ELF-1 (cell line): ENCODE measurements at regions not wholly inside any gene's neighbourhood (a gene's known extent, or its start where the extent isn't known, plus 50 kb on each side); places are given as distances from the start of the nearest gene placed in this dataset.
"Not testable (repeated sequence)": the region's sequence is repeated elsewhere in the genome, so short reads cannot be mapped to it uniquely, and the experiment has no call there.

Experiments
- DNase-seq: peaks from one replicate; pipeline ENCODE4 v3.0.0-alpha.2; 2016; ENCODE audit warnings: low read depth, low spot score

DNA sequence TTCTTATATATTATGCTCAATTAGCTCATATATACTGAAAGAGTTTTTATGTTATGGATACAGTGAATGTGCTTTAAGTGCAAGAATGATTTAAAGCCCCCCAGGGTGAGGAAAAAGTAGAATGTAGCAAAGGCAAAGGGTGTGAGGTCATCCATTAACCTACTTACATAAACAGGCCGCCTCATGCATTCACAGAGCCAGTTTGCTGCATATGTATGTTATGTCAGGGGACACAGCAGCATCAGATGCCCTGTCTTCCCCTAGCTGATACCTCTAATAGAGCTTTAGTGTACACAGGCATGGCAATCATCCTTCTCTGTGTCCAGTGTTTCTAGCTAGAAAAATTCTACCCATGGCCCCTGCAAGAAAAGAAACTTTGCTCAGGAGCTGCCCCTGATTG is 187.8 kb upstream of the FSHR start:
- no peak for DNase-seq

DNA sequence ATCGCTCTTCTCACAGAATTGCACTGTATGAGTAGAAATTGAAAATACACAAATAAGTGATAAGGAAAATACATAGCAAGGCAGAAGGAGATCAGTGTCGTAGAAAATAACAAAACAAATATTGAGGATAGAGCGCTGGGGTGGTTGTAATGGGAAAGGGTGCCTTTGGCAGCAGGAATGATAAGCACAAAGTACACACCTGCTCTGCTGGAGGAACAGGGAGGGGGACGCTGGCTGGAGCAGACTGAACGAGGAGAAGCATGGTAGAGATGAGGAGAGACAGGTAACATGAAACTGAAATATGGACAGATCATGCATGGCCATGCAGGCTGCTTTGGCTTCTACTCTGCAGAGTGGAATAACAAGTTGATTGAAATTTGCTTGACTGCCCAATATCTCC is 181.2 kb upstream of the FSHR start:
- DNase-seq: no peak

DNA sequence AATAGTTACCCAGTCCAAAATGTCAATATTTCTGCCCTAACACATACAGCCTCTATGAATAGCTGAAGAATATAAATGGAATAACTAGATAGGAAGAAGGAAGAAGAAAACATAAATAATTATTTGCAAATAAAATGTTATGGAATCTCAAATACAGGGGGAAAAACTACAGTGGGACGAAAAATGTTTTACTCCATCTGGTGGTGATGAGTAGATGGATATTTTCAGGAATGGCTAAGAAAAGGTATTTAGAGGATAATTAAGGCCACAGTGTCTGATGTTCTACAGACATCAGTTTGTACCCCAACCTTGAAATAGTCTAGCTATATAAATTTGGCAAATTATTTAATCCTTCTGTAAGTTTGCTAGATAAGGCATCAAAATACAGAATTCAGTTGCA is 178.1 kb upstream of the FSHR start:
- no peak for DNase-seq

DNA sequence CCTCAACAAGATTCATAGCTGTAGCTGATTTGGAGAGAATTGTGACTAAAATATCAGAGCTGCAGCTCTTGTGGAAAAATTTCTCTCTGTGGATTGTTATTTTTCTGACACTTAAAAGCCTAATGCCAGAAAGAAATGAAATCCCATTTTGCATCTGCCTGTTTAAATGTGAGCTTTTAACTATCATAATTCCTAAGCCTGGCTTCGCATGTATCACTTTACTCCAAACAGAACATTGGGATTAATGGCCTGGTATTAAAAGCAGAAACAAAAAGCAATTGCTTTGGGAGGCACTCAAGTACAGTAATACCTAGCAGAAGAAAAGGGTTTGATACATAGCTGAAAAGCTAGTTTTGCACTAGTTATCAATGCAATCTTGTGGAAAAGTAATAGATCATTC is 164.2 kb upstream of the FSHR start:
- DNase-seq: no peak

DNA sequence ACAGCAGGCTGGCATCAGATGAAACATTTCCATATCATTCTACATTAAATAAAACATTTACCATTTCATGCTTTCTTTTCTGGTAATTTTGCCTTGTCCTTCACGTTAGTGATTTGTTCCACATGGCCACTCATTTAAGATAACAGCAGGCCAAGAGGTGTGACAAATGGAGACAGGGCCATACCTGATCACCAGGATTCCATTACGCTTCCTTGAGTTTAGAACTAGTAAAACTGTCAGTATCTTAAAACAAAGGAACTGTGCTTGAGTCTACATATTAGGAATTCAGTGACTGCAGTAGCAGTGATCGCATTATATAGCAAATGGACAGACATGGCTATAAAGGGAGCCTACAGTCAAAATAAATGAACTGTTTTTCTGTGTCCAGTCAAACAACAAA is 155.1 kb upstream of the FSHR start:
- no peak for DNase-seq

DNA sequence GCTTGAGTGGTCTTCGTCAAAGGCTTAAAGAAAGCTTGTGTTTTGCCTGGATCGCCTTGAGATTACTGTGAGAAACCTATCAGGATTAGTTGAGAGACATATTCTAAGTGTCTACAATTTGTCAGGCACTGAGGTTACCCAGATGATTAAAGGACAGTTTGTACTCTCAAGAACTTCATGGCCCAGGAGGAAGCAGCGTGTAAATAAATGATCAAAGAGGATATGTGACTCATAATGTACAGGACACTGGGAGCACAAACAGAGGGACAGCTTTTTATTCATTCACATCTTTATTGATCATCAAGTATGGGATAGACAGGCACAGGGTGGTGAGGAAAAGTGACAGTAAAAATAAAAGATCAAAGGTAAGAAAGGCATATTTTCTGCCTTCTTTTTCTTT is 152.6 kb upstream of the FSHR start:
- DNase-seq: no peak

DNA sequence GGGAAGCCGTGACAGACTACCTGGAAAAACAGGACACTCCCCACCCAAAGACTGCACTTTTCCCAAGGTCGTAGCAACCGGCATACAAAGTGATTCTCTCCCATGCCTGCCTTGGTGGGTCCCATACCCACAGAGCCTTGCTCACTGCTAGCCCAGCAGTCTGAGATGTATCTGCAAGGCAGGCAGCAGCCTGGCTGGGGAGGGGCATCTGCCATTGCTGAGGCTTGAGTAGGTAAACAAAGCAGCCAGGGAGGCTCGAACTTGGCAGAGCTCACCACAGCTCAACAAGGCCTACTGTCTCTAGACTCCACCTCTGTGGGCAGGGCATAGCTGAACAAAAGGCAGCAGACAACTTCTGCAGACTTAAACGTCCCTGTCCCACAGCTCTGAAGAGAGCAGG is 144.4 kb upstream of the FSHR start:
- not testable (repeated sequence) for DNase-seq

DNA sequence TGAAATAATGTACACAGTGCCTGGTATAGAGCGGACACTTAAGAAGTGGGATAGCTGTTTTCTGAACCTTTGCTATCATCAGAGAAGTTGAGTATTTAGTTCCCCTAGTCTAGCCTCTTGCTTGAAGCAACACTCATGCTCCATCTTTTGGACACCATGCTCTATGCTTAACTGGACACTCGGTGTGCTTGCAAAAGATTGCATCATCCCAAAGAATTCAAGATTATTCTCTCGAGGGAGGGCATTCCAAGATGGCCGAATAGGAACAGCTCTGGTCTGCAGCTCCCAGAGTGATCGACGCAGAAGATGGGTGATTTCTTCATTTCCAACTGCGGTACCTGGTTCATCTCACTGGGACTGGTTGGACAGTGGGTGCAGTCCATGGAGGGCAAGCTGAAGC is 143.9 kb upstream of the FSHR start:
- DNase-seq: no peak

DNA sequence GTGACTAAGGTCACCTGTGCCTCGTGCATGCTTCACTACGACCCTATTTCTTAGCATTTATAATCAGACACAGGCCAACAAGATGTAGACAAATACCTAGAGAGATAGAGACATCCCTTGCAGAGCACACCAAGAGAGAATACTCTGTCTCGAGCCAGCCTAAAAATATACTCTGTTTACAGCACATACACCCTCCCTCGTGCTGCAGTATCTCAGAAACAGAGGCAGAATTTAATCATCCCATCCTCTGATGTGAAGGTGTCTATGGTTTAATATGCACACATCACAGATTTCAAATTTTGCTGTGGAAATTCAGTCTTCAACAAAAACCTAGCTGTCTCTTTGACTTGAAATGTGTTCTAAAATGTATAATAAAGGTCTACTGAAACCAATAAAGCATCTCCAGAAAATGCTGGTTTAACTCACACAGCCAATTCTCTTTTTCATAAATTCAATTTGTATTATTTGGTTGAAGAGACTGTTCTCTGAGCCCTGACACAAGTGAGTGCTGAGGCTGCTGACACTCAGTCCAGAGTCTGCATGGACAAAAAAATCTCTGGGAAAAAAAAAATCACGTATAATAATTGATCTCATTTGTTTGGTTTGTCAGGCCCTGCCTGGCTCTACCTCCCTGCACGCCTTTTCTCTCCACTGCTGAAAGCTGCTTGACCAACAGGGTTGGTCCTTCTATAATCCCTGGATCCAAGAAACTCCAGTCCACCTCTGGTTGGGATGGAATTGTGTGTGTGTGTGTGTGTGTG is 142.0 kb upstream of the FSHR start:
- no peak for DNase-seq

DNA sequence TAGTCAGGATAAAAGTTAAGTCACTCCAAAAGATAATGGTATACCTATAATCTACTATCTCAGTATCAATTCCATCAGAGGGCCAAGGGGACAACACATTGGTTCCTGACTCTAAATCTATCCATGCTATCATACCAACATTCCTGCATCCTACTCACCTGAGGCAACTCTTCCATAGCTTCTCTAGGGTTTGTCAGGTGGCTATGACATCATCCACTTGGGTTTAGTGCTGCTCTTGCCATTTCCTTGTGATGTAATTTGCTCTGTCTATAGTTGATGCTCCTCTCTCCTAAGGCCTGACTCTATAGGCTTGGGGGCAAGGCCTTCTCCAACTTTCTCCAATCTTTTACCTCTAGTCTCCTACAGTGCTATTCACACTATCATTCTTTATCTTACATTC is 139.9 kb upstream of the FSHR start:
- no peak for DNase-seq

DNA sequence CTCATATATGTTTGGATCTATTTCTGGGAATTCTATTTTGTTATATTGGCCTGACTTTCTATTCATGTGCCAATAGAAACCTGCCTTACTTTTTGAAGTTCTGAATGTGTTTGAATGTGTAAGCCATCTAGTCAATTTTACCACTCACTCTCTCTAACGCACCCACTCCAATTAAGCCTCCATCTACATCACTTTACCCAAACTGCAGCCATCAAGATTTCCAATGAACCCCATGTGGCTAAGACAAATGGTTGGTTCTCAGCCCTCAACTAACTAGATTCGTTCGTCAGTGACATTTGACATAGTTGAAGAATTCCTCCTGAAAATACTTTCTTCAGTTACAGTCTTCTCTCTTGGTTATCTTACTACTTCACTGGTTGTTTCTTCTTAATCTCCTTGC is 137.3 kb upstream of the FSHR start:
- DNase-seq: no peak

DNA sequence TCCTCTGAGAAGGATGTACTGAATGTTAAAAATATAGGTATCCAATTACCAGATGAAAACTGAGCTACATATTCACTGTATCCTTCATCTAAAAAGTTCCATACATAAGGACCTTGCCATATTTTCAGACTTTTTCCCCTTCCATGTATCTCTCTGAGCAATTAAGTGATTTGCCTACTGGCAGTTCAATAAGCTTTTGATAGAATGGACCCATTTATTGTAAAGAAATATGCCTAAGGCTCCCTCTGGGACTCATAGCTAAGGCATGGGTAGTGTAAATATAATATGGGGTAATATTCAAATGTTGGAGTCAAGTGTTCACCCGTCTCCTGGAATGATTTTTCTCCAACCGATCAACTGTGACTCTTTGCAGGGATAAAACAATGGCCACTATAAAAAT is 135.4 kb upstream of the FSHR start:
- DNase-seq: no peak

DNA sequence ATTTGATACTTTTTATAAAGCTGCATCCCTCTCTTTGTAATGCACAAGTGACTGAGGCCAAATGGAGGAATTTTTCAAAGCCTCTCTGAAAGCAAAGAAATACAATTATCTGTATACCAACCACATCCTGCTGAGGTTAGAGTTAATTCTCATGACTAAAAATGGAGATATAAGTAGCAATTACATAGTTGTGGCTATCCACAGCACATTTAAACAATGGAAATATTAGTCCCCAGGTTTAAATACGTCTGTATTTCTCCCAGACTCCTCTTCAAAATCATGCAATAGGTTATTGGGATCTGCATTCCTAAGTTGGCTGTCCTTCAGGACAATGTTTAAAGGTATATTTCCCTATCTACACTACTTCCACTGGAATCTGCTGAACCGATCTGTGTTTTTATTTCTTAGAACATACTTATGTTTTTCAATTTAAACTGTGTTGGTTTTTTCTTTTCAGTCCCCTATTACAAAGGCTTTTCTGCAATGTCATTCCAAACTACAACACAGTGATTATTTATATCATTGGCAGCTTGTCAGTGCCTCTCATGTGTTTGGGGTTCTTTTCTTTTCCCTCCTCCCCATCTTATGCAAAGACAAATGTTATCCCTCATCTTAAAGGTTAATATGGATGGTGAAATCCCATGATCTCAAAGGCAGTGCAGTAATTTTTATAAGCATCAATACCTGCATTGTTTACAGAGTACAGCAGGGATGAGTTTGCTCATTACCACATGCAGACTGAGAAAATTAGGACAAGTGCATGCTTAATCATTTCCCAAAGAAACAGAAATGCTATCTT is 134.8 kb upstream of the FSHR start:
- DNase-seq: no peak

DNA sequence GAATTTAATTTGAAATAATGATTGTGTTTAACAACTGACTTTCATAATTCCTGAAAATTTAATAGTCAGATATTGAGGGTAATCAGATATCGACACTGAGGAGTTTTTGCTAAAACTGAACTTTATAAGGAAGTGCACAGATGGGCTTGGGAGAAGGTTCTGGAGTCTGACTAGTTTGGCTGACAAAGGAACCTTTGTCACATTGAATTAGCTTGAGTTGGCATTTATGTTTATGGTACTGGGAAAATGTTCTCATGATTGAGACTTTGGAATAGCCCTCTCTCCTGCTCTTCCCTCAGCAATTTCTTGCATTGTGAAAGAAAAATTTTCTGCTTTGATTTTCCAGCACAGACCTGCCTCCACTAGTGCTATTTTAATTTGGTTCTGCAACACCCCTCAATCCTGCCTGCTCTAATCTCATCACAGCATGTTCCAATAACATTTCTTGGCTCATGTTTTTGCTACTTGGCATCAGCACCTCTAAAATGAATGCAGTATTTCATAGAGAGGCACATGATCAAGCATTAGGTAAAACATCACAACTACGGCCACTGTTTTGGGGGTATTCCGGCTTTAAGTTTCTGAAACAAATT is 133.9 kb upstream of the FSHR start:
- no peak for DNase-seq

DNA sequence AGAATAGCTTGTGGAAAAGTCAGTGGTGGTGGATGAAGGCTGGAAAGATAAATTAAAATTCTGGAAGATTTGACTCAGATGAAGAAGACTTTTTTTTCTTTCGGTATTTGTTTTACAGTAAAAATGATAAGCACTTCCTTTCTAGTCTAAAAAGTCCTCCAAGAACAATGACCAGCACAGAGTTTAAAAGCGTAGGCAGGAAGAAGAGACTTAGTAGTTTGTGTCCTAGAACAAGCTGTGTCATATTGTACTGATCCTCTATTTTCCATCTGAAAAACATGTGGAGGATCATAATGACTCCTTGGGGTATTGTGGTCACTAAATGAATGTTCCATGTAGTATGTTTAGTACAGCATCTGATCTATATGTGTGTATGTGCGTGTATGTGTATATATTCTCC is 132.4 kb upstream of the FSHR start:
- DNase-seq: no peak

DNA sequence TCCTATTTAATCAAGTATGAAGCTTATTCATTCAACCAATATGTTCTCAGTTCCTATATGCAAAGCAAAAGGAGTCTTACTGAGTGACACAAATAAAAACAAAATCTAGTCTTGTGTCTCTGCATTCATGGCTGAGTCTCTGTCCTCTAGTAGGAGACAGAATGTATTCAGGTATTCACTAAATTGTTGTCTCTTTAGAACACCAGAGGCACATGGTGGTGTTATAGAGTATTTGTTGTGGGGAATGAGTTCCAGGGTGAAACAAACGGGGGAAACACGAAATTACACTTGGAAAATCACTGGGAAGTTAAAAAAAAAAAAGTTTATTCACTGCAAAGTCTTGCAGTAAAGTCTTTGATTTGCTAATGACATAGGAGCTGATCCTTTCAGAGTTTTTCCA is 131.7 kb upstream of the FSHR start:
- DNase-seq: no peak

DNA sequence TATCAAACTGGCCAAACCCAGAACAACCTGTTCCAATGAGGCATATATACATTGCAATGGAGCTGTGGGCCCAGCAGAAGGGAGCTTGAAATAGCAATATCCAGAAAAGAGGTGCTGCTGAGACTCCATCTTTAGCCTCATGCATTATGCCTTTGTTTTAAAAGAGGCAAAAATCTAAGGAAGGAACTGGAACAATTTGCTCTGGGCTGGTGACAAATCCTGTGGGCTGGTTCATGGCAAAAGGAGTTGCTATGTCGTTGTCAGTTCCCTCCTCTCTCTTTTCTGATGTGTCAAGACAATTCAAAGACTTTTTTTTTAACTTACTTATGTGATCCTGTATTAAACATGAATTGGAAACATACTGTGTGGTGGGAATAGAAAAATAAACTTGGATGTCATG is 124.2 kb upstream of the FSHR start:
- DNase-seq: no peak

DNA sequence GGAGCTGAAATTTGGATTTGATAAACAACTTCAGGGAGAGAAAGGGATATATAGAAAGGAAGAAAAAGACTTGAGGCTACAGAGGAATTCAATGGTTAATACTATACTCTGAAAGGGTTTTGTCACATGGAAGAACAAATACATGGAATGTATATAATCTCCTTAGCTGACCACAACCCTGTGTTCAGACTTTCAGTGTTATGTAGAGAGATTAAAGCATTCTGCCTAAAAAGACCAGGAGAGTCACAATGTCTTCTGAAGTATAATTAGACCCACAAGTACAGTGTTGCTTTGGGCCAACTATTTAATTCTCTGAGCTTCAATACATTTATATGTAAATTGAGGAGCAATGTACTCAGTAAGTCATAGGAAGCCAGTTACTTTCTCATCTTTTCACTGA is 123.8 kb upstream of the FSHR start:
- DNase-seq: no peak

DNA sequence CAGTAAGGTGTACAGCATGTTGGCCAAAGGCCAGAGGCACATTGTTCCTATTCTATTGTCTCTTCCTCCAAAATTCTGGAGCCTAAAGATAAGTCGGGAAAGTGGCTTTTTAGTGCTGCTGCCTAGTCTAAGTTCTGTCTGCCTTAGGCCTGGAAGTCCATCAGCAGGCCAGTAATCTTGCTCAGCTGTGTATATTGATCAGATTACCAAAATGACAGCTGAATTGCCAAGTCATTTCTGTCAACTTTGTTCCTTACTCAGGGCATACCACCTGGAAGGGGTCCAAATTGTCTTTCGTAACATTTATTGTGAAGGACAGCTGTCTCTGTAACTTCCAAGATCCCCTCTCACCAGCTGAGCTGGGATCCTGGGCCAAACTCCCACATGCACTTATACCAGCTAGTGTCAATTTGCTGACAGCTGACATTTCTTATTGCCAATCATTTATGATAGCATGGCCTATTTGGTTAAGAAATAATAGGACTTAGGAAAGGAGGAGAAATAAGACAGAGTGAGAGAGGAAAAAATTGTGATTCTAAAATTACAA is 116.8 kb upstream of the FSHR start:
- DNase-seq: no peak

DNA sequence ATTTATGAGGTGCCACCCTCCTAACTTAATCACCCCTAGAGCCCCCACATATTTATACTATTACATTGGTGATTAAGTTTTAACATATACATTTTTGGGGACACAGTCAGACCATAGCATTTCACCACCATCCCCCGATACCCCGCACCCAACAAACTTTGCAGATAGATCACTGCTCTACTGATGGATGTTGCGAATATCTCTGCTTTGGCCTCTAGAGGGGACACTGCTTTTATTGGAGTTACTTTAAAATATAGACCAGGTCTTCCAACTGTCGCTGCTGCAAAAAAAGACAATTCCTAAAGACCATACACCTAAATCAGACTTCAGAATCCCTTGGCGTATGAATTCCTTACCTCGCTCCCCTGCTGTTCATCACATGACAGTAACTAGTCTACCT is 115.8 kb upstream of the FSHR start:
- DNase-seq: no peak

DNA sequence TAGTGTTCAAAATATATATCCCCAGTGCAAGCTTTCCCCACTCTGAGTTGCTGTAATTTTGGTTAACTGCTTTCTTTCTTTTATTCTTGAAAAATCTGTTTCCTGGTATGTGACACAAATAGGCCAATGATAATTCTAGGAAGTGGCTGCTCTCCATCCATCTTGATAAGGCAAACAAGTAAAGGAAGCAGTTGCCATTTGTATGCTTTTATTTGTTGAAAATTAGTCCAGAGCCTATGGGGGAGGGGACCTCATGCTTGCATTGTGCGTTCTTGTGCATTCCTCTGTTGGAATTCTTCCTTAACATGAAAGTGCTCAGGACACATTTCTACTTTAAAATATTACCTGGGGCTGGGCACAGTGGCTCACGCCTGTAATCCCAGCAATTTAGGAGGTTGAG is 111.2 kb upstream of the FSHR start:
- no peak for DNase-seq

DNA sequence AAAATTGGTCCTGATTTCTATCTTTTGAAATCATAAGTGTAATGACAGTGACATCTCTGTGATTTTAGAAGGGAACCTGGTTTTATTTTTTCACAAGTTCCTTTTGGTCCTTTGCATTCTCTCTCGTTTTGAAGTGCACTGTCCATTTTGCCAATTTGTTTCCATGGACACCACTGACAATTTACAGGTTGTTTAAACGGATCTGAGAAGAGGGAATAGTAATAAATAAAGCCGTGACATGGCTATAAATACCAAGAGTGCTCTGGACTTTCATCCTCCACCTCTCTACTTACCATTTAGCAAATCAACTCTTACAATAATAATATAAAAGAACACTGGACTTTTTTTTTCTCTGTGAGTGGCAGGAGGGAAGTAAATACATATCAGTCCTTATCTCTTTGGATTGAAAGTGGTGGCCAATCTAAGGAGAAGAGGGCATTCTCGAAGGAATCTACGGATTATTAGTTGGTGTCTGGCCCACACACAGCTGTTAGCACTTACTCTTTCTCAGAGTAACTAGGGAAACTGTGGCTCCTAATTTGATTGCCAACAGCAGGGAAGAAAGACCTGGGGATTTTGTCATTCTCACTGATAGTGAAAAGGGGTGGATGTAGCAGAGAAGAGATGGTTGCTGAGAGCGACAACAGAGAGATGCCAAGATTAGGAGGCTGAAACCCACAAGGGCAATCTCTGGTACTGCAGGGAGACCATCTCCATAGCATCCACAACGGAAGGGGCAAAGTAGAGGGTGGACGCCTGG is 108.7 kb upstream of the FSHR start:
- no peak for DNase-seq
